ENCODE measurements at regions not wholly inside any gene's neighbourhood (a gene's known extent, or its start where the extent isn't known, plus 50 kb on each side); places are given as distances from the start of the nearest gene placed in this dataset.

- Histone ChIP-seq H3K4me1 (no peaks in the 10 kb centered on the region), H3K4me3 (no peak overlapping the region), H3K36me3 (no peaks in the 10 kb centered on the region), H3K9me3 (peaks cover 0 to 4% (median 0%) of the 10 kb centered on the region in 8 donors), H3K27ac (no peak overlapping the region), H3K27me3 (replicated peaks in 1 of 7) (peaks cover 0 to 63% (median 0%) of the 10 kb centered on the region in 7 donors)
- no peak for DNase-seq
- intact Hi-C loops (cut with DNase I; ENCODE audit: low total_unique reads): no loop called here
- 82 to 88% (median 84%) methylated on average over 8 of the region's 8 CpGs for WGBS, 5 donors
- no peak for TF ChIP-seq POLR2A (IDR thresholded peaks at IDR 0.05)
- TF ChIP-seq, protein P1, sequence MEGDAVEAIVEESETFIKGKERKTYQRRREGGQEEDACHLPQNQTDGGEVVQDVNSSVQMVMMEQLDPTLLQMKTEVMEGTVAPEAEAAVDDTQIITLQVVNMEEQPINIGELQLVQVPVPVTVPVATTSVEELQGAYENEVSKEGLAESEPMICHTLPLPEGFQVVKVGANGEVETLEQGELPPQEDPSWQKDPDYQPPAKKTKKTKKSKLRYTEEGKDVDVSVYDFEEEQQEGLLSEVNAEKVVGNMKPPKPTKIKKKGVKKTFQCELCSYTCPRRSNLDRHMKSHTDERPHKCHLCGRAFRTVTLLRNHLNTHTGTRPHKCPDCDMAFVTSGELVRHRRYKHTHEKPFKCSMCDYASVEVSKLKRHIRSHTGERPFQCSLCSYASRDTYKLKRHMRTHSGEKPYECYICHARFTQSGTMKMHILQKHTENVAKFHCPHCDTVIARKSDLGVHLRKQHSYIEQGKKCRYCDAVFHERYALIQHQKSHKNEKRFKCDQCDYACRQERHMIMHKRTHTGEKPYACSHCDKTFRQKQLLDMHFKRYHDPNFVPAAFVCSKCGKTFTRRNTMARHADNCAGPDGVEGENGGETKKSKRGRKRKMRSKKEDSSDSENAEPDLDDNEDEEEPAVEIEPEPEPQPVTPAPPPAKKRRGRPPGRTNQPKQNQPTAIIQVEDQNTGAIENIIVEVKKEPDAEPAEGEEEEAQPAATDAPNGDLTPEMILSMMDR (IDR thresholded peaks at IDR 0.05 in 8 of 11, conservative IDR thresholded peaks at IDR 0.05 in 3 of 11): no peak
- no peak for TF ChIP-seq POLR2AphosphoS5 (IDR thresholded peaks at IDR 0.05)
Measured at GRCh38 chr17:79431175-79431574, 179.7 kb downstream of the RBFOX3 start.

DNA sequence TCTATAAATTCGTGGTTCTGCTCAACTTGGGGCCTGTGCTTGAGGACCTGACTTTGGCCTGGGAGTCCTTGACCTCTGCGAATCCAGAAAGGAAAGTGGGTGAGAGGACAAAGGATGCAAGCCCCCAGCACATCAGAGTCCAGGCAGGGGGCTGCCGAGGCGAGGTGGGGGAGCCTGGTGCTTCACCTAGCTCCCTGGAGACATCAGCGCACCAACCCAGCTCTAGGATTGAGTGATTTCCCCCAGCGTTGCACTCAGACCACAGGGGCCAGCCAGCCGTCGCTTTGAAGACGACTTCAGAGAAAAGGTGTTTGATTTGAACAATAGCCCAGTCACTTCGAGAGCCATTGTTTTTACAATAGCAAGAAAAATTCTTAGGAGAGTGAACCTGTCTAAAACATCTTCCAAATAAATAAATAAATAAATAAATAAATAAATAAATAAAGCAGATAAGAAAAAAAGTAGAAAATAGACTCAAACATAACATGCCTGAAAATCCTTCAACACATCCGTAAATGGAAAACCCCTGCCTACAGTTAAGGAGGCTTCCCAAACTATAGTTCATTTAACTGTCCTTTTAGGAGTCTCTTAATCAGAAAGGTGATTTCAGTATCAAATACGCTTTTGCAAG, 180.9 kb downstream of the RBFOX3 start:
- no peak overlapping the region for H3K27ac ChIP-seq
- H3K4me1 ChIP-seq: no peaks in the 10 kb centered on the region
- peaks cover 0 to 4% (median 0%) of the 10 kb centered on the region in 8 donors for H3K9me3 ChIP-seq
- H3K4me3 ChIP-seq: no peak overlapping the region
- H3K36me3 ChIP-seq: no peaks in the 10 kb centered on the region
- WGBS, 5 donors: 52 to 59% (median 57%) methylated on average over 12 of the region's 12 CpGs
- H3K27me3 ChIP-seq (replicated peaks in 1 of 7): peaks cover 0 to 62% (median 0%) of the 10 kb centered on the region in 7 donors
- DNase-seq: no peak
- intact Hi-C loops (cut with DNase I; ENCODE audit: low total_unique reads): no loop called here
- TF ChIP-seq, protein P1 (IDR thresholded peaks at IDR 0.05 in 8 of 11, conservative IDR thresholded peaks at IDR 0.05 in 3 of 11): no peak
- TF ChIP-seq POLR2AphosphoS5 (IDR thresholded peaks at IDR 0.05) (no peak), POLR2A (IDR thresholded peaks at IDR 0.05) (no peak)

DNA sequence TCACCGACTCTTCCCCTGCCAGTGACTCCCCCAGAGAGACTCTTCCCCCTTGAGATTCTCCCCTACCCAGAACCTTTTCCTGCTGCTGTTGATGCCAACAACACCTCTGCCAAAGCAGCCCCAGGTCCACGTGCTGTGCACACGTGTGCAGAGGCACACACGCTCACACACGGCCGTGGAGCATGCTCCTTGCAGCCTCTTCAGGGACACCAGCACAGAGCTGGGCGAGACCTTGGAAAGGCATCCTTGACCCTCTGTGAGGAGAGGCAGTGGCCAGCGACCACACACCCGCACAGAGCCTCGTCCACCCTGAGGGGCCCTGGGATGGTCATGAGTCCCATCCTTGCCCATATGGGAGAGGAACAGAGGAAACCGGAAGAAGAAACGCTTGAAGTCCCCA, 181.9 kb downstream of the RBFOX3 start:
- Histone ChIP-seq H3K9me3 (peaks cover 0 to 2% (median 0%) of the 10 kb centered on the region in 8 donors), H3K36me3 (no peaks in the 10 kb centered on the region), H3K4me1 (no peaks in the 10 kb centered on the region), H3K27ac (no peak overlapping the region), H3K4me3 (no peak overlapping the region), H3K27me3 (replicated peaks in 1 of 7) (peaks cover 0 to 64% (median 0%) of the 10 kb centered on the region in 7 donors)
- intact Hi-C loops (cut with DNase I; ENCODE audit: low total_unique reads): no loop called here
- TF ChIP-seq, protein P1 (IDR thresholded peaks at IDR 0.05 in 8 of 11, conservative IDR thresholded peaks at IDR 0.05 in 3 of 11): no peak
- no peak for TF ChIP-seq POLR2AphosphoS5 (IDR thresholded peaks at IDR 0.05)
- no peak for TF ChIP-seq POLR2A (IDR thresholded peaks at IDR 0.05)
- DNase-seq: no peak
- 70 to 85% (median 76%) methylated on average over 12 of the region's 12 CpGs for WGBS, 5 donors

- intact Hi-C loops (cut with DNase I; ENCODE audit: low total_unique reads): no loop called here
- 67 to 77% (median 73%) methylated on average over 21 to 24 of the region's 24 CpGs for WGBS, 5 donors
- TF ChIP-seq, protein P1 (IDR thresholded peaks at IDR 0.05 in 8 of 11, conservative IDR thresholded peaks at IDR 0.05 in 3 of 11): no peak
- TF ChIP-seq POLR2AphosphoS5 (IDR thresholded peaks at IDR 0.05): no peak
- no peak for TF ChIP-seq POLR2A (IDR thresholded peaks at IDR 0.05)
- Histone ChIP-seq H3K9me3 (no peaks in the 10 kb centered on the region), H3K27ac (no peak overlapping the region), H3K4me1 (no peaks in the 10 kb centered on the region), H3K27me3 (replicated peaks in 1 of 7) (peaks cover 0 to 64% (median 0%) of the 10 kb centered on the region in 7 donors), H3K36me3 (no peaks in the 10 kb centered on the region), H3K4me3 (no peak overlapping the region)
- DNase-seq: no peak
Measured at GRCh38 chr17:79427621-79428539, 183.0 kb downstream of the RBFOX3 start.
